ENCODE measurements at regions not wholly inside any gene's neighbourhood (a gene's known extent, or its start where the extent isn't known, plus 50 kb on each side); places are given as distances from the start of the nearest gene placed in this dataset.

- 83 to 93% (median 86%) methylated on average over 6 of the region's 6 CpGs for WGBS, 4 donors
- no peak for DNase-seq
- Histone ChIP-seq H3K27ac (no peak overlapping the region), H3K36me3 (replicated peaks in 1 of 2) (no peaks in the 10 kb centered on the region), H3K4me1 (replicated peaks in 1 of 2) (no peaks in the 10 kb centered on the region), H3K27me3 (no peaks in the 10 kb centered on the region), H3K9me3 (replicated peaks in 1 of 3) (no peaks in the 10 kb centered on the region), H3K4me3 (no peak overlapping the region)
- intact Hi-C loops (cut with DNase I) = no loop called here
- no peak for TF ChIP-seq POLR2A (IDR thresholded peaks at IDR 0.05)
- TF ChIP-seq CTCF (IDR thresholded peaks at IDR 0.05) = no peak
Observed at GRCh38 chr17:72440961-72441360, 320.1 kb downstream of the SOX9 start.

DNA sequence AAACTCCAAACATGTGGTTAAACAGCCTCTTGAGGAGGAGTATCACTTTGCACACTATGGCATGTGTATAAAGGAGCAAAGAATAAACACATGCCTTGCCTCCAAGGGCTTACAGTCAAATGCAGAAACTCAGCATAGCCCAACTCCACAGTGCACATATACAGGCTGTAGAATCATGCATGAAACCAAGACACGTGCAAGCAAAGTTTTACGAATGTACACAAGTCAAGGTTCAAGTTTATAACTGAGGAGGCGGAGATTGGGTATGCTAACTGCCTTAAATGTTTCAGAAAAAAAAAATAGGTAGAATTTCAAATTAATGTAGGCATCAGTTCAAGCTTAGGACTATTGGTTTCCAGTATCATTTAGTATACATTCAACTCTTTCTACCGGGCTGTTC lies 321.1 kb downstream of the SOX9 start:
- TF ChIP-seq CTCF (IDR thresholded peaks at IDR 0.05) (no peak), POLR2A (IDR thresholded peaks at IDR 0.05) (no peak)
- no peak for DNase-seq
- Histone ChIP-seq H3K4me1 (replicated peaks in 1 of 2) (no peaks in the 10 kb centered on the region), H3K4me3 (no peak overlapping the region), H3K9me3 (replicated peaks in 1 of 3) (no peaks in the 10 kb centered on the region), H3K27me3 (no peaks in the 10 kb centered on the region), H3K36me3 (replicated peaks in 1 of 2) (no peaks in the 10 kb centered on the region), H3K27ac (no peak overlapping the region)
- intact Hi-C loops (cut with DNase I) = no loop called here
- WGBS, 4 donors = 93 to 95% (median 95%) methylated on average over 4 of the region's 4 CpGs

GRCh38 chr17:72444517-72445054 lies 323.8 kb downstream of the SOX9 start:
- no peak for DNase-seq
- Histone ChIP-seq H3K27me3 (no peaks in the 10 kb centered on the region), H3K36me3 (replicated peaks in 1 of 2) (no peaks in the 10 kb centered on the region), H3K27ac (no peak overlapping the region), H3K9me3 (replicated peaks in 1 of 3) (no peaks in the 10 kb centered on the region), H3K4me3 (no peak overlapping the region), H3K4me1 (replicated peaks in 1 of 2) (no peaks in the 10 kb centered on the region)
- TF ChIP-seq CTCF (IDR thresholded peaks at IDR 0.05) (no peak), POLR2A (IDR thresholded peaks at IDR 0.05) (no peak)
- intact Hi-C loops (cut with DNase I) = no loop called here
- 67 to 82% (median 75%) methylated on average over 9 of the region's 9 CpGs for WGBS, 4 donors

DNA sequence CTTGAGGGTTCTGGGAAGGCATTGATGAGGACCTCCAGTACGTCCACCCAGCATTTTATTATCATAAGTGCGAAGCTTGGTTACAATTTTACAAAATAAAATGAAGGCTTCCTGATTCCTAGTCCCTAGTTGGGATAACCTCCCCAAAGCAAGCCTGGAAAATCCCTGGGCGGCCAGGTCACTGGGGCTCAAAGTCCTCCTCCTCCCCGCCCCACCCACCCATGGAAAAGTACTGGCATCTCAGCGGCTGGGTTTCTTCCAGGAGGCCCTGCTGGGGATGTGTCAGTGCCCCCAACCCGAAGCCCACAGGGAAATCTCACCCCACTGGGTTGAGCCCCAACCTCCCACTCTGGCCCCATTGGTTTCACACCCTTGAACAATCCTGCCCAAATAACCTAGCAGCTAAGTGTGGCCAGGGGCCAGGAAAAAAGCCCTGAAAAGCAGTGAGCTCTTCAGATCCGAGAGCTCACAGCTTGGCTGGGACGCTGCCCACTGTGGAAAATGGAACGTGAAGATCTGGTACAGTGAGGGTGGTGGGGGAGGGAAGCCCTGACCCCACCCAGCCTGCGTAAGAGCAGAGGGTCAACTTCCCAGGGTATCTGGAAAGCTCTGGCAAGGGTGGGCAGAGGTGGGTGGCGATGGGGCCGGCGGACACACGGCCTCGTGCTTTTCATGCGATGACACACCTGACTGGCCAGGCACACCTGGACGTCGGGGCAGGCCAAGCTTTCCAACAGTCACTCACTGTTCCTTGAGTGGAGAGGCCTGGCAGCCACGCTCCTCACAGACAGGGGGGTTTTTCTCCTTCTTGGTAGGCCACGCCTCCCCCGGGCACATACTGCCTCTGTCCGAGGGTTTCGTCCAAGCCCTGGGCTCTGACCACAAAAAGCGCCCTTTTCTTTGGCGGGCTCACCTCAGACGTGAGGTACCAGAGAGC lies 324.5 kb downstream of the SOX9 start:
- no peaks in the 10 kb centered on the region for H3K9me3 ChIP-seq (replicated peaks in 1 of 3)
- no peak for DNase-seq
- H3K27ac ChIP-seq = no peak overlapping the region
- WGBS, 4 donors = 89 to 92% (median 90%) methylated on average over 19 to 26 of the region's 26 CpGs
- no peak overlapping the region for H3K4me3 ChIP-seq
- intact Hi-C loops (cut with DNase I) = no loop called here
- no peaks in the 10 kb centered on the region for H3K27me3 ChIP-seq
- no peaks in the 10 kb centered on the region for H3K4me1 ChIP-seq (replicated peaks in 1 of 2)
- H3K36me3 ChIP-seq (replicated peaks in 1 of 2) = no peaks in the 10 kb centered on the region
- TF ChIP-seq CTCF (IDR thresholded peaks at IDR 0.05) = no peak
- no peak for TF ChIP-seq POLR2A (IDR thresholded peaks at IDR 0.05)
